ENCODE measurements at regions not wholly inside any gene's neighbourhood (a gene's known extent, or its start where the extent isn't known, plus 50 kb on each side); places are given as distances from the start of the nearest gene placed in this dataset.

GRCh38 chr5:133825631-133826289, 142.7 kb downstream of the C5orf15 start:
- TF ChIP-seq CTCF (IDR thresholded peaks at IDR 0.05) (no peak), POLR2A (IDR thresholded peaks at IDR 0.05) (no peak)

Data from adrenal gland (tissue), 5 donors.